HFFc6 (cell line): ENCODE measurements at regions not wholly inside any gene's neighbourhood (a gene's known extent, or its start where the extent isn't known, plus 50 kb on each side); places are given as distances from the start of the nearest gene placed in this dataset.

Experiments
- DNase-seq: peaks from one replicate; pipeline ENCODE4 v3.0.0-alpha.2; 2018
- H3K27ac Mint-ChIP-seq: 2 replicates; pipeline ENCODE4 v1.8.0; 2020; ENCODE audit warnings: mild to moderate bottlenecking, mixed read lengths
- H3K27me3 Mint-ChIP-seq: 2 replicates; pipeline ENCODE4 v1.8.0; 2021; ENCODE audit warnings: mild to moderate bottlenecking, moderate library complexity, mixed read lengths; ENCODE audit not compliant: insufficient read depth
- H3K36me3 Mint-ChIP-seq: 2 replicates; pipeline ENCODE4 v1.8.0; 2021; ENCODE audit warnings: low read depth, mixed read lengths
- H3K4me1 Mint-ChIP-seq: 2 replicates; pipeline ENCODE4 v1.8.0; 2020; ENCODE audit warnings: low read depth, mixed read lengths
- H3K4me3 Mint-ChIP-seq: 2 replicates; pipeline ENCODE4 v1.8.0; 2020; ENCODE audit warnings: mild to moderate bottlenecking, moderate library complexity, mixed read lengths
- H3K9me3 Mint-ChIP-seq: 2 replicates; pipeline ENCODE4 v1.8.0; 2020; ENCODE audit warnings: mild to moderate bottlenecking, mixed read lengths
- CTCF ChIP-seq: fragments of 200-600 bp; sonication (generic); IDR thresholded peaks from 2 replicates; pipeline ENCODE4 v1.5.0; 2021; ENCODE audit warnings: antibody characterized with exemption, mild to moderate bottlenecking

- Mint-ChIP-seq H3K36me3 (no peaks in the 10 kb centered on the region), H3K27ac (no peak overlapping the region), H3K4me3 (no peak overlapping the region), H3K9me3 (peaks cover 17% of the 10 kb centered on the region), H3K4me1 (no peaks in the 10 kb centered on the region), H3K27me3 (no peaks in the 10 kb centered on the region)
- TF ChIP-seq CTCF = no peak
- DNase-seq = no peak
These were observed 1058.9 kb upstream of the MAP3K7 start for GRCh38 chr6:91645811-91646210.

- no peak overlapping the region for H3K4me3 Mint-ChIP-seq
- DNase-seq = no peak
- no peaks in the 10 kb centered on the region for H3K4me1 Mint-ChIP-seq
- no peak for TF ChIP-seq CTCF
- H3K27me3 Mint-ChIP-seq = no peaks in the 10 kb centered on the region
- no peak overlapping the region for H3K27ac Mint-ChIP-seq
- H3K36me3 Mint-ChIP-seq = no peaks in the 10 kb centered on the region
- H3K9me3 Mint-ChIP-seq = peaks cover 54% of the 10 kb centered on the region
These were observed 1050.3 kb upstream of the MAP3K7 start for GRCh38 chr6:91637217-91637616.

GRCh38 chr6:91634791-91635190 is 1047.9 kb upstream of the MAP3K7 start:
- TF ChIP-seq CTCF = no peak
- Mint-ChIP-seq H3K27ac (no peak overlapping the region), H3K4me1 (no peaks in the 10 kb centered on the region), H3K27me3 (no peaks in the 10 kb centered on the region), H3K36me3 (no peaks in the 10 kb centered on the region; the same call in 1 of the 2 replicates), H3K9me3 (peaks cover 66% of the 10 kb centered on the region), H3K4me3 (no peak overlapping the region)
- no peak for DNase-seq

- Mint-ChIP-seq H3K36me3 (no peaks in the 10 kb centered on the region; the same call in 1 of the 2 replicates), H3K27ac (no peak overlapping the region), H3K27me3 (no peaks in the 10 kb centered on the region), H3K4me1 (no peaks in the 10 kb centered on the region), H3K9me3 (peaks cover 67% of the 10 kb centered on the region), H3K4me3 (no peak overlapping the region)
- no peak for DNase-seq
- TF ChIP-seq CTCF = no peak
These were observed 1046.7 kb upstream of the MAP3K7 start for GRCh38 chr6:91633374-91634111.

GRCh38 chr6:91632308-91632707 is 1045.4 kb upstream of the MAP3K7 start:
- no peaks in the 10 kb centered on the region for H3K27me3 Mint-ChIP-seq
- TF ChIP-seq CTCF = no peak
- no peaks in the 10 kb centered on the region; the same call in 1 of the 2 replicates for H3K36me3 Mint-ChIP-seq
- no peak overlapping the region for H3K27ac Mint-ChIP-seq
- no peak for DNase-seq
- peaks cover 67% of the 10 kb centered on the region for H3K9me3 Mint-ChIP-seq
- no peaks in the 10 kb centered on the region for H3K4me1 Mint-ChIP-seq
- H3K4me3 Mint-ChIP-seq = no peak overlapping the region
